ENCODE measurements at regions not wholly inside any gene's neighbourhood (a gene's known extent, or its start where the extent isn't known, plus 50 kb on each side); places are given as distances from the start of the nearest gene placed in this dataset.
"Not testable (repeated sequence)": the region's sequence is repeated elsewhere in the genome, so short reads cannot be mapped to it uniquely, and the experiment has no call there.

GRCh38 chr14:106017952-106018351, 491.6 kb downstream of the TMEM121 start:
- TF ChIP-seq CTCF (conservative IDR thresholded peaks at IDR 0.05; ENCODE audit: low read depth in 2 of 2); ZNF114 (CRISPR knock-in tag; IDR thresholded peaks at IDR 0.05); EZH2phosphoT487 (IDR thresholded peaks at IDR 0.05; ENCODE audit: unreplicated experiment): not testable (repeated sequence)
